ENCODE measurements at regions not wholly inside any gene's neighbourhood (a gene's known extent, or its start where the extent isn't known, plus 50 kb on each side); places are given as distances from the start of the nearest gene placed in this dataset.

GRCh38 chr16:80913397-80913796 lies 93.3 kb downstream of the CMC2 start:
- TF ChIP-seq YY2 (tag by site-specific recombination; IDR thresholded peaks at IDR 0.05) (no peak), PRDM10 (tag by site-specific recombination; IDR thresholded peaks at IDR 0.05) (no peak), FEZF1 (tag by site-specific recombination; IDR thresholded peaks at IDR 0.05) (no peak), ZBTB6 (tag by site-specific recombination; IDR thresholded peaks at IDR 0.05) (no peak), ZNF785 (tag by site-specific recombination; IDR thresholded peaks at IDR 0.05) (no peak), ZSCAN18 (tag by site-specific recombination; IDR thresholded peaks at IDR 0.05) (no peak), BCL11B (tag by site-specific recombination; IDR thresholded peaks at IDR 0.05; ENCODE audit: low read depth) (no peak), ZNF221 (tag by site-specific recombination; IDR thresholded peaks at IDR 0.05; ENCODE audit: borderline replicate concordance) (no peak), ZFP69B (tag by site-specific recombination; IDR thresholded peaks at IDR 0.05) (no peak), ZNF23 (tag by site-specific recombination; IDR thresholded peaks at IDR 0.05; ENCODE audit: borderline replicate concordance) (no peak)
- TF ChIP-seq, protein P1, sequence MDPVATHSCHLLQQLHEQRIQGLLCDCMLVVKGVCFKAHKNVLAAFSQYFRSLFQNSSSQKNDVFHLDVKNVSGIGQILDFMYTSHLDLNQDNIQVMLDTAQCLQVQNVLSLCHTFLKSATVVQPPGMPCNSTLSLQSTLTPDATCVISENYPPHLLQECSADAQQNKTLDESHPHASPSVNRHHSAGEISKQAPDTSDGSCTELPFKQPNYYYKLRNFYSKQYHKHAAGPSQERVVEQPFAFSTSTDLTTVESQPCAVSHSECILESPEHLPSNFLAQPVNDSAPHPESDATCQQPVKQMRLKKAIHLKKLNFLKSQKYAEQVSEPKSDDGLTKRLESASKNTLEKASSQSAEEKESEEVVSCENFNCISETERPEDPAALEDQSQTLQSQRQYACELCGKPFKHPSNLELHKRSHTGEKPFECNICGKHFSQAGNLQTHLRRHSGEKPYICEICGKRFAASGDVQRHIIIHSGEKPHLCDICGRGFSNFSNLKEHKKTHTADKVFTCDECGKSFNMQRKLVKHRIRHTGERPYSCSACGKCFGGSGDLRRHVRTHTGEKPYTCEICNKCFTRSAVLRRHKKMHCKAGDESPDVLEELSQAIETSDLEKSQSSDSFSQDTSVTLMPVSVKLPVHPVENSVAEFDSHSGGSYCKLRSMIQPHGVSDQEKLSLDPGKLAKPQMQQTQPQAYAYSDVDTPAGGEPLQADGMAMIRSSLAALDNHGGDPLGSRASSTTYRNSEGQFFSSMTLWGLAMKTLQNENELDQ (tag by site-specific recombination; IDR thresholded peaks at IDR 0.05; ENCODE audit: low read depth) = no peak
- TF ChIP-seq, protein P2, sequence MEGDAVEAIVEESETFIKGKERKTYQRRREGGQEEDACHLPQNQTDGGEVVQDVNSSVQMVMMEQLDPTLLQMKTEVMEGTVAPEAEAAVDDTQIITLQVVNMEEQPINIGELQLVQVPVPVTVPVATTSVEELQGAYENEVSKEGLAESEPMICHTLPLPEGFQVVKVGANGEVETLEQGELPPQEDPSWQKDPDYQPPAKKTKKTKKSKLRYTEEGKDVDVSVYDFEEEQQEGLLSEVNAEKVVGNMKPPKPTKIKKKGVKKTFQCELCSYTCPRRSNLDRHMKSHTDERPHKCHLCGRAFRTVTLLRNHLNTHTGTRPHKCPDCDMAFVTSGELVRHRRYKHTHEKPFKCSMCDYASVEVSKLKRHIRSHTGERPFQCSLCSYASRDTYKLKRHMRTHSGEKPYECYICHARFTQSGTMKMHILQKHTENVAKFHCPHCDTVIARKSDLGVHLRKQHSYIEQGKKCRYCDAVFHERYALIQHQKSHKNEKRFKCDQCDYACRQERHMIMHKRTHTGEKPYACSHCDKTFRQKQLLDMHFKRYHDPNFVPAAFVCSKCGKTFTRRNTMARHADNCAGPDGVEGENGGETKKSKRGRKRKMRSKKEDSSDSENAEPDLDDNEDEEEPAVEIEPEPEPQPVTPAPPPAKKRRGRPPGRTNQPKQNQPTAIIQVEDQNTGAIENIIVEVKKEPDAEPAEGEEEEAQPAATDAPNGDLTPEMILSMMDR (tag by site-specific recombination; IDR thresholded peaks at IDR 0.05) = no peak
- TF ChIP-seq, protein P3, sequence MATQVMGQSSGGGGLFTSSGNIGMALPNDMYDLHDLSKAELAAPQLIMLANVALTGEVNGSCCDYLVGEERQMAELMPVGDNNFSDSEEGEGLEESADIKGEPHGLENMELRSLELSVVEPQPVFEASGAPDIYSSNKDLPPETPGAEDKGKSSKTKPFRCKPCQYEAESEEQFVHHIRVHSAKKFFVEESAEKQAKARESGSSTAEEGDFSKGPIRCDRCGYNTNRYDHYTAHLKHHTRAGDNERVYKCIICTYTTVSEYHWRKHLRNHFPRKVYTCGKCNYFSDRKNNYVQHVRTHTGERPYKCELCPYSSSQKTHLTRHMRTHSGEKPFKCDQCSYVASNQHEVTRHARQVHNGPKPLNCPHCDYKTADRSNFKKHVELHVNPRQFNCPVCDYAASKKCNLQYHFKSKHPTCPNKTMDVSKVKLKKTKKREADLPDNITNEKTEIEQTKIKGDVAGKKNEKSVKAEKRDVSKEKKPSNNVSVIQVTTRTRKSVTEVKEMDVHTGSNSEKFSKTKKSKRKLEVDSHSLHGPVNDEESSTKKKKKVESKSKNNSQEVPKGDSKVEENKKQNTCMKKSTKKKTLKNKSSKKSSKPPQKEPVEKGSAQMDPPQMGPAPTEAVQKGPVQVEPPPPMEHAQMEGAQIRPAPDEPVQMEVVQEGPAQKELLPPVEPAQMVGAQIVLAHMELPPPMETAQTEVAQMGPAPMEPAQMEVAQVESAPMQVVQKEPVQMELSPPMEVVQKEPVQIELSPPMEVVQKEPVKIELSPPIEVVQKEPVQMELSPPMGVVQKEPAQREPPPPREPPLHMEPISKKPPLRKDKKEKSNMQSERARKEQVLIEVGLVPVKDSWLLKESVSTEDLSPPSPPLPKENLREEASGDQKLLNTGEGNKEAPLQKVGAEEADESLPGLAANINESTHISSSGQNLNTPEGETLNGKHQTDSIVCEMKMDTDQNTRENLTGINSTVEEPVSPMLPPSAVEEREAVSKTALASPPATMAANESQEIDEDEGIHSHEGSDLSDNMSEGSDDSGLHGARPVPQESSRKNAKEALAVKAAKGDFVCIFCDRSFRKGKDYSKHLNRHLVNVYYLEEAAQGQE (tag by site-specific recombination; IDR thresholded peaks at IDR 0.05) = no peak

Measured in HEK293 (cell line).